HCT116 (cell line): ENCODE measurements at regions not wholly inside any gene's neighbourhood (a gene's known extent, or its start where the extent isn't known, plus 50 kb on each side); places are given as distances from the start of the nearest gene placed in this dataset.

Source experiments
- ATAC-seq: fragments of 200-7000 bp; cut with Tn5 transposase; 2 replicates; pipeline ENCODE4 v1.9.1; 2020; ENCODE audit warnings: mild to moderate bottlenecking, moderate library complexity
- BruUV-seq: library from RNA; stranded (reverse); fragments of 400-500 nt; replicated peaks from 2 replicates; lab custom pipeline; 2021; lab: Mats Ljungman, UMichigan
- CTCF ChIA-PET: fragments of 300-600 bp; sonication (Branson Sonifier 250); formaldehyde crosslinking; loops from one replicate; lab custom pipeline; 2021; ENCODE audit warnings: antibody characterized with exemption; lab: Charles Lee
- POLR2A ChIA-PET: fragments of 300-600, 350-600 bp; sonication (Branson Sonifier 250); formaldehyde crosslinking; loops from one replicate; lab custom pipeline; 2021; ENCODE audit warnings: antibody characterized with exemption; lab: Charles Lee
- RAD21 ChIA-PET, 2 experiments: fragments of 300-600 bp; sonication (Branson Sonifier 250); formaldehyde crosslinking; loops; one replicate each; lab custom pipeline; 2023; ENCODE audit warnings: low total read pairs in 2 of 2; ENCODE audit not compliant: uncharacterized antibody in 2 of 2, unreplicated experiment in 2 of 2, low non-redundant PET in 1 of 2; lab: Charles Lee
- DNase-seq: peaks from one replicate; pipeline ENCODE4 v3.0.0-alpha.2; 2010; ENCODE audit warnings: low read depth, low spot score
- H2AFZ ChIP-seq: fragments of 200-600 bp; shearing (Covaris generic), sonication (generic); 2 replicates; pipeline ENCODE4 v1.6.1; 2017; ENCODE audit warnings: low read depth, mixed run types, mixed read lengths, antibody characterized with exemption, low read length; ENCODE audit not compliant: poor library complexity, severe bottlenecking
- H3K27ac ChIP-seq: 2 replicates; pipeline ENCODE4 v1.5.1; 2012; ENCODE audit warnings: low read depth, low read length
- H3K27me3 ChIP-seq: fragments of 200-600 bp; sonication (generic); 2 replicates; pipeline ENCODE4 v1.6.1; 2016; ENCODE audit warnings: mixed run types, low read length, mixed read lengths; ENCODE audit not compliant: insufficient read depth
- H3K36me3 ChIP-seq, 2 experiments: fragments of 200-500 bp in 1 of 2; fragments of 200-600 bp in 1 of 2; sonication (Bioruptor generic) in 1 of 2; sonication (generic) in 1 of 2; 2 replicates each; pipeline versions ENCODE4 v1.5.1 to v1.6.1; 2014 to 2016; ENCODE audit warnings: low read length in 2 of 2, inconsistent platforms in 1 of 2, mixed read lengths in 1 of 2, mixed run types in 1 of 2; ENCODE audit not compliant: insufficient read depth in 2 of 2, control insufficient read depth in 1 of 2
- H3K4me1 ChIP-seq, 2 experiments: fragments of 200-600 bp in 1 of 2; sonication (generic) in 1 of 2; 2 replicates each; pipeline versions ENCODE4 v1.5.1 to v1.6.1; 2012 to 2017; ENCODE audit warnings: low read length in 2 of 2, inconsistent platforms in 1 of 2, mild to moderate bottlenecking in 1 of 2, mixed read lengths in 1 of 2, mixed run types in 1 of 2, moderate library complexity in 1 of 2; ENCODE audit not compliant: insufficient read depth in 2 of 2, control insufficient read depth in 1 of 2
- H3K4me2 ChIP-seq: fragments of 200-600 bp; sonication (generic); 2 replicates; pipeline ENCODE4 v1.6.1; 2017; ENCODE audit warnings: mixed run types, low read length, mixed read lengths
- H3K4me3 ChIP-seq, 2 experiments: fragments of 200-600 bp in 1 of 2; sonication (generic) in 1 of 2; replicated peaks in 1 of 2; 2 replicates each; pipeline ENCODE4 v1.5.1; 2011 to 2016; ENCODE audit warnings: low read length in 2 of 2, control low read depth in 1 of 2, low read depth in 1 of 2, mild to moderate bottlenecking in 1 of 2, mixed read lengths in 1 of 2, mixed run types in 1 of 2
- H3K79me2 ChIP-seq: fragments of 200-600 bp; sonication (generic); 2 replicates; pipeline ENCODE4 v1.6.1; 2017; ENCODE audit warnings: mild to moderate bottlenecking, mixed run types, low read length, moderate library complexity, mixed read lengths; ENCODE audit not compliant: insufficient read depth
- H3K9ac ChIP-seq: fragments of 200-600 bp; sonication (generic); 2 replicates; pipeline ENCODE4 v1.6.1; 2016; ENCODE audit warnings: low read length, mixed read lengths
- H3K9me2 ChIP-seq: fragments of 200-600 bp; sonication (generic), shearing (Covaris generic); 2 replicates; pipeline ENCODE4 v1.6.1; 2017; ENCODE audit warnings: mixed run types, mild to moderate bottlenecking, moderate library complexity; ENCODE audit not compliant: insufficient read depth
- H3K9me3 ChIP-seq, 2 experiments: fragments of 200-500 bp in 1 of 2; fragments of 200-600 bp in 1 of 2; sonication (Bioruptor generic) in 1 of 2; sonication (generic) in 1 of 2; 2 replicates each; pipeline ENCODE4 v1.6.1; 2014 to 2017; ENCODE audit warnings: low read length in 2 of 2, mixed read lengths in 2 of 2, inconsistent platforms in 1 of 2, low read depth in 1 of 2, mild to moderate bottlenecking in 1 of 2, mixed run types in 1 of 2, moderate library complexity in 1 of 2; ENCODE audit not compliant: control insufficient read depth in 1 of 2, insufficient read depth in 1 of 2
- H4K20me1 ChIP-seq: fragments of 200-600 bp; sonication (generic), shearing (Covaris generic); 2 replicates; pipeline ENCODE4 v1.6.1; 2017; ENCODE audit warnings: mixed run types, mild to moderate bottlenecking, moderate library complexity; ENCODE audit not compliant: insufficient read depth
- CBX3 ChIP-seq: IDR thresholded peaks from 2 replicates; pipeline ENCODE4 v1.6.1; 2012; ENCODE audit warnings: low read depth
- EZH2phosphoT487 ChIP-seq: fragments of 200-600 bp; IDR thresholded peaks from 2 replicates; pipeline ENCODE4 v1.6.1; 2018; ENCODE audit warnings: antibody characterized with exemption, borderline replicate concordance
- POLR2AphosphoS5 ChIP-seq: IDR thresholded peaks from 2 replicates; pipeline ENCODE4 v1.6.1; 2011; ENCODE audit warnings: mild to moderate bottlenecking, low read depth, low read length, moderate library complexity
- intact Hi-C: fragments of 100-400 bp; cut with micrococcal nuclease; formaldehyde crosslinking; loops from 2 replicates; pipeline ENCODE4 v1.10.0; 2022
- TF ChIP-seq, protein P1 (sequence below): IDR thresholded peaks from 2 replicates; pipeline ENCODE4 v1.6.1; 2012
- TF ChIP-seq, protein P2 (sequence below), 3 experiments: fragments of 200-600 bp in 1 of 3; sonication (generic) in 1 of 3; IDR thresholded peaks in 2 of 3; conservative IDR thresholded peaks in 1 of 3; 2 replicates each; pipeline ENCODE4 v1.5.1; 2012 to 2017; ENCODE audit warnings: low read depth in 2 of 3, low read length in 2 of 3, antibody characterized with exemption in 1 of 3, borderline replicate concordance in 1 of 3, control low read depth in 1 of 3, mild to moderate bottlenecking in 1 of 3, mixed read lengths in 1 of 3, mixed run types in 1 of 3, moderate library complexity in 1 of 3; ENCODE audit not compliant: insufficient read depth in 1 of 3
- TF ChIP-seq, protein P3 (sequence below): IDR thresholded peaks from 2 replicates; pipeline ENCODE4 v1.6.1; 2012

DNA sequence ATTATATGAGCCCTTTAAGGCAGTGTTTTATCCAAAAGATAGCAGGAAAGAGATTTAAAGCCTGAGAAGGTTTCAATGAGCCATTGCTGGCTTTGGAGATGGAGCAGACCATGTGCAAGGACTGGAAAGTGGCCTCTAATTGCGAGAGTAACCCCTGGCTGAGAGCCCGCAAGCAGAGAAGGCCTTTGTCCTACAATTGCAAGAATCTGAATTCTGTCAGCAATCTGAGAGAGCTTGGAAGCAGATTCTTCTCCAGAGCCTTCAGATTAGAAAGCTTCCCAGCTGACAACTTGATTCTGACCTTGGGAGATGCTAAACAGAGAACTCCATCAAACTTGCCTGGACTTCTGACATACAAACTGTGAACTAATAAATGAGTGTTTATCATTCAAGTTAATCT lies 528.7 kb upstream of the KLF12 start:
- intact Hi-C loops: no loop called here
- DNase-seq: no peak
- CTCF ChIA-PET: no interaction called here

DNA sequence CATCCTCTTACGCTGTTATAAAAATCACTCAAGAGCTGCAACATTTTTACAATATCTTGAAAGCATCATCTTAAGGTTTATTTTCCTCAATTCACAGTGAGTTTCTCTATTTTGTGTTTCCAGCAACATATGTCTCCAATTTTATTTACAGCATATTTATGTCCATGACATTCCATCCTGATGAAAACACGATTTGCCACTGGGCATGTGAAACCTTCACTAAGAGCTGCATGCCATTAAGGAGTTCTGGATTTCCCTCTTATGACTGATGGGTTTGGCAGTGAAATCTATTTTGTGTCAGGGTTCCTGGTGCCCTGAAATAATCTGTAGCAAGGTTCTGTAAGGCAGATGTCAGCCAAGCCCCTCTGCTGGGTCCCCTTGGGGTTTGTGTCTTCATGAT lies 527.6 kb upstream of the KLF12 start:
- no peaks in the 10 kb centered on the region for H3K9me2 ChIP-seq
- TF ChIP-seq, protein P1, sequence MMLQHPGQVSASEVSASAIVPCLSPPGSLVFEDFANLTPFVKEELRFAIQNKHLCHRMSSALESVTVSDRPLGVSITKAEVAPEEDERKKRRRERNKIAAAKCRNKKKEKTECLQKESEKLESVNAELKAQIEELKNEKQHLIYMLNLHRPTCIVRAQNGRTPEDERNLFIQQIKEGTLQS: no peak
- TF ChIP-seq CBX3: no peak
- TF ChIP-seq, protein P2, sequence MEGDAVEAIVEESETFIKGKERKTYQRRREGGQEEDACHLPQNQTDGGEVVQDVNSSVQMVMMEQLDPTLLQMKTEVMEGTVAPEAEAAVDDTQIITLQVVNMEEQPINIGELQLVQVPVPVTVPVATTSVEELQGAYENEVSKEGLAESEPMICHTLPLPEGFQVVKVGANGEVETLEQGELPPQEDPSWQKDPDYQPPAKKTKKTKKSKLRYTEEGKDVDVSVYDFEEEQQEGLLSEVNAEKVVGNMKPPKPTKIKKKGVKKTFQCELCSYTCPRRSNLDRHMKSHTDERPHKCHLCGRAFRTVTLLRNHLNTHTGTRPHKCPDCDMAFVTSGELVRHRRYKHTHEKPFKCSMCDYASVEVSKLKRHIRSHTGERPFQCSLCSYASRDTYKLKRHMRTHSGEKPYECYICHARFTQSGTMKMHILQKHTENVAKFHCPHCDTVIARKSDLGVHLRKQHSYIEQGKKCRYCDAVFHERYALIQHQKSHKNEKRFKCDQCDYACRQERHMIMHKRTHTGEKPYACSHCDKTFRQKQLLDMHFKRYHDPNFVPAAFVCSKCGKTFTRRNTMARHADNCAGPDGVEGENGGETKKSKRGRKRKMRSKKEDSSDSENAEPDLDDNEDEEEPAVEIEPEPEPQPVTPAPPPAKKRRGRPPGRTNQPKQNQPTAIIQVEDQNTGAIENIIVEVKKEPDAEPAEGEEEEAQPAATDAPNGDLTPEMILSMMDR (IDR thresholded peaks at IDR 0.05 in 2 of 3, conservative IDR thresholded peaks at IDR 0.05 in 1 of 3; ENCODE audit: borderline replicate concordance in 1 of 3, insufficient read depth in 1 of 3, low read depth in 2 of 3, low read length in 2 of 3): no peak
- no peak for TF ChIP-seq EZH2phosphoT487
- TF ChIP-seq, protein P3, sequence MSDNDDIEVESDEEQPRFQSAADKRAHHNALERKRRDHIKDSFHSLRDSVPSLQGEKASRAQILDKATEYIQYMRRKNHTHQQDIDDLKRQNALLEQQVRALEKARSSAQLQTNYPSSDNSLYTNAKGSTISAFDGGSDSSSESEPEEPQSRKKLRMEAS: no peak
- intact Hi-C loops: no loop called here
- no peak overlapping the region for H3K4me3 ChIP-seq
- ATAC-seq: no peak
- no peak overlapping the region for H3K4me2 ChIP-seq
- no peak overlapping the region for H2AFZ ChIP-seq
- no peaks in the 10 kb centered on the region for H4K20me1 ChIP-seq
- ChIA-PET CTCF (no interaction called here), RAD21 (no interaction called here), POLR2A (no interaction called here)
- no peak overlapping the region for H3K9ac ChIP-seq
- no peaks in the 10 kb centered on the region for H3K27me3 ChIP-seq
- no peak overlapping the region for H3K27ac ChIP-seq
- H3K79me2 ChIP-seq: no peaks in the 10 kb centered on the region
- no peaks in the 10 kb centered on the region for H3K36me3 ChIP-seq
- H3K4me1 ChIP-seq: no peaks in the 10 kb centered on the region
- DNase-seq: no peak
- no TSS peak for BruUV-seq
- H3K9me3 ChIP-seq: no peaks in the 10 kb centered on the region

More for the DNA sequence above, 528.7 kb upstream of the KLF12 start:
- no peaks in the 10 kb centered on the region for H4K20me1 ChIP-seq
- POLR2A ChIA-PET: no interaction called here
- no peak for ATAC-seq
- H3K4me1 ChIP-seq: no peaks in the 10 kb centered on the region
- no peak overlapping the region for H2AFZ ChIP-seq
- H3K27me3 ChIP-seq: no peaks in the 10 kb centered on the region
- no peaks in the 10 kb centered on the region for H3K9me3 ChIP-seq
- H3K9ac ChIP-seq: no peak overlapping the region
- RAD21 ChIA-PET: no interaction called here
- H3K9me2 ChIP-seq: no peaks in the 10 kb centered on the region
- TF ChIP-seq, protein P1: no peak
- TF ChIP-seq POLR2AphosphoS5: no peak
- no peaks in the 10 kb centered on the region for H3K79me2 ChIP-seq
- H3K27ac ChIP-seq: no peak overlapping the region
- H3K36me3 ChIP-seq: no peaks in the 10 kb centered on the region
- H3K4me3 ChIP-seq: no peak overlapping the region
- BruUV-seq: no TSS peak
- H3K4me2 ChIP-seq: no peak overlapping the region
